Stomach (tissue), 8 donors: ENCODE measurements at regions not wholly inside any gene's neighbourhood (a gene's known extent, or its start where the extent isn't known, plus 50 kb on each side); places are given as distances from the start of the nearest gene placed in this dataset.

Experiments used
- DNase-seq, 2 donors: peaks; one replicate each; pipeline versions ENCODE4 v3.0.0 to v3.0.0-alpha.2; 2013 to 2019
- H3K27ac ChIP-seq, 5 donors: fragments of 200-600 bp in 4 of 5; sonication (generic) in 4 of 5; one replicate each; pipeline ENCODE4 v1.5.1; 2013 to 2019; ENCODE audit warnings: mild to moderate bottlenecking in 1 of 5, moderate library complexity in 1 of 5
- H3K27me3 ChIP-seq, 3 donors: fragments of 200-600 bp; sonication (generic); one replicate each; pipeline ENCODE4 v1.5.1; 2017 to 2019; ENCODE audit warnings: mixed run types in 1 of 3
- H3K36me3 ChIP-seq, 4 donors: fragments of 200-600 bp; sonication (generic); 1 replicate in 3 of 4; 2 replicates in 1 of 4; pipeline ENCODE4 v1.5.1; 2016 to 2019
- H3K4me1 ChIP-seq, 4 donors: fragments of 200-600 bp; sonication (generic); one replicate each; pipeline ENCODE4 v1.5.1; 2016 to 2019
- H3K4me3 ChIP-seq, 4 donors: fragments of 200-600 bp; sonication (generic) in 3 of 4; one replicate each; pipeline ENCODE4 v1.5.1; 2016 to 2019; ENCODE audit warnings: mild to moderate bottlenecking in 1 of 4
- H3K9me3 ChIP-seq, 4 donors: fragments of 200-600 bp; sonication (generic); one replicate each; pipeline ENCODE4 v1.5.1; 2016 to 2019
- EP300 ChIP-seq: sonication (generic); formaldehyde crosslinking; IDR thresholded peaks from one replicate; pipeline ENCODE4 v1.6.1; 2017; ENCODE audit warnings: antibody characterized with exemption
- POLR2A ChIP-seq, 4 donors: fragments of 450-650 bp; IDR thresholded peaks; one replicate each; pipeline ENCODE4 v1.6.1; 2016; ENCODE audit warnings: antibody characterized with exemption in 4 of 4, control low read depth in 2 of 4, mild to moderate bottlenecking in 1 of 4, moderate library complexity in 1 of 4
- POLR2AphosphoS5 ChIP-seq, 3 donors: sonication (generic); formaldehyde crosslinking; IDR thresholded peaks; one replicate each; pipeline ENCODE4 v1.6.1; 2016; ENCODE audit warnings: antibody characterized with exemption in 3 of 3
- WGBS, 5 donors: extraction: QIAGEN DNeasy Blood & Tissue Kit in 3 of 5; methylation state at CpG; one replicate each; pipeline versions ENCODE4 v1.1.5 to v1.1.7; 2013 to 2018; 5-methylcytosine and 5-hydroxymethylcytosine counted together
- intact Hi-C: fragments of 100-400 bp; cut with DNase I; formaldehyde crosslinking; loops from one replicate; pipeline ENCODE4 v1.15.1; 2023; ENCODE audit warnings: low total_unique reads
- TF ChIP-seq, protein P1 (sequence below), 7 experiments: fragments of 450-650 bp in 4 of 7; fragments of 200-600 bp in 3 of 7; sonication (generic) in 3 of 7; IDR thresholded peaks; one replicate each; pipeline ENCODE4 v1.5.1; 2016 to 2019; ENCODE audit warnings: antibody characterized with exemption in 7 of 7, control low read depth in 2 of 7, mild to moderate bottlenecking in 1 of 7
- donor health status: healthy with polysubstance abuse.
- donor health status: Bipolar disorder and iron deficiency.
- donor health status: healthy.

- WGBS, 5 donors = 76 to 89% (median 83%) methylated on average over 4 of the region's 4 CpGs
- no peak overlapping the region for H3K27ac ChIP-seq
- no peak for DNase-seq
- TF ChIP-seq EP300 (no peak), POLR2AphosphoS5 (IDR thresholded peaks at IDR 0.05) (no peak), POLR2A (IDR thresholded peaks at IDR 0.05) (no peak)
- TF ChIP-seq, protein P1, sequence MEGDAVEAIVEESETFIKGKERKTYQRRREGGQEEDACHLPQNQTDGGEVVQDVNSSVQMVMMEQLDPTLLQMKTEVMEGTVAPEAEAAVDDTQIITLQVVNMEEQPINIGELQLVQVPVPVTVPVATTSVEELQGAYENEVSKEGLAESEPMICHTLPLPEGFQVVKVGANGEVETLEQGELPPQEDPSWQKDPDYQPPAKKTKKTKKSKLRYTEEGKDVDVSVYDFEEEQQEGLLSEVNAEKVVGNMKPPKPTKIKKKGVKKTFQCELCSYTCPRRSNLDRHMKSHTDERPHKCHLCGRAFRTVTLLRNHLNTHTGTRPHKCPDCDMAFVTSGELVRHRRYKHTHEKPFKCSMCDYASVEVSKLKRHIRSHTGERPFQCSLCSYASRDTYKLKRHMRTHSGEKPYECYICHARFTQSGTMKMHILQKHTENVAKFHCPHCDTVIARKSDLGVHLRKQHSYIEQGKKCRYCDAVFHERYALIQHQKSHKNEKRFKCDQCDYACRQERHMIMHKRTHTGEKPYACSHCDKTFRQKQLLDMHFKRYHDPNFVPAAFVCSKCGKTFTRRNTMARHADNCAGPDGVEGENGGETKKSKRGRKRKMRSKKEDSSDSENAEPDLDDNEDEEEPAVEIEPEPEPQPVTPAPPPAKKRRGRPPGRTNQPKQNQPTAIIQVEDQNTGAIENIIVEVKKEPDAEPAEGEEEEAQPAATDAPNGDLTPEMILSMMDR (IDR thresholded peaks at IDR 0.05) = no peak
- no peaks in the 10 kb centered on the region for H3K27me3 ChIP-seq
- H3K4me3 ChIP-seq = no peak overlapping the region
- intact Hi-C loops = no loop called here
- no peaks in the 10 kb centered on the region for H3K9me3 ChIP-seq
- no peaks in the 10 kb centered on the region for H3K36me3 ChIP-seq
- H3K4me1 ChIP-seq = no peaks in the 10 kb centered on the region
Observed at GRCh38 chr1:90443354-90443753, 273.7 kb downstream of the BARHL2 start.

GRCh38 chr1:90435351-90435750, 281.8 kb downstream of the BARHL2 start:
- TF ChIP-seq POLR2AphosphoS5 (IDR thresholded peaks at IDR 0.05) (no peak), EP300 (no peak), POLR2A (IDR thresholded peaks at IDR 0.05) (no peak)
- TF ChIP-seq, protein P1 (IDR thresholded peaks at IDR 0.05) = no peak
- no peak for DNase-seq
- H3K4me1 ChIP-seq = no peaks in the 10 kb centered on the region
- no peaks in the 10 kb centered on the region for H3K9me3 ChIP-seq
- H3K36me3 ChIP-seq = no peaks in the 10 kb centered on the region
- H3K27me3 ChIP-seq = no peaks in the 10 kb centered on the region
- H3K27ac ChIP-seq = no peak overlapping the region
- 65 to 78% (median 71%) methylated on average over 3 of the region's 3 CpGs for WGBS, 5 donors
- no peak overlapping the region for H3K4me3 ChIP-seq
- intact Hi-C loops = no loop called here

- 44 to 62% (median 46%) methylated on average over 2 of the region's 2 CpGs for WGBS, 5 donors
- H3K4me3 ChIP-seq = no peak overlapping the region
- no peaks in the 10 kb centered on the region for H3K9me3 ChIP-seq
- no peaks in the 10 kb centered on the region for H3K36me3 ChIP-seq
- TF ChIP-seq, protein P1 (IDR thresholded peaks at IDR 0.05) = no peak
- no peak for TF ChIP-seq POLR2AphosphoS5 (IDR thresholded peaks at IDR 0.05)
- no peak for TF ChIP-seq EP300
- no peak for TF ChIP-seq POLR2A (IDR thresholded peaks at IDR 0.05)
- no peak for DNase-seq
- H3K27me3 ChIP-seq = no peaks in the 10 kb centered on the region
- H3K27ac ChIP-seq = no peak overlapping the region
- intact Hi-C loops = no loop called here
- H3K4me1 ChIP-seq = no peaks in the 10 kb centered on the region
Observed at GRCh38 chr1:90434460-90434859, 282.6 kb downstream of the BARHL2 start.

DNA sequence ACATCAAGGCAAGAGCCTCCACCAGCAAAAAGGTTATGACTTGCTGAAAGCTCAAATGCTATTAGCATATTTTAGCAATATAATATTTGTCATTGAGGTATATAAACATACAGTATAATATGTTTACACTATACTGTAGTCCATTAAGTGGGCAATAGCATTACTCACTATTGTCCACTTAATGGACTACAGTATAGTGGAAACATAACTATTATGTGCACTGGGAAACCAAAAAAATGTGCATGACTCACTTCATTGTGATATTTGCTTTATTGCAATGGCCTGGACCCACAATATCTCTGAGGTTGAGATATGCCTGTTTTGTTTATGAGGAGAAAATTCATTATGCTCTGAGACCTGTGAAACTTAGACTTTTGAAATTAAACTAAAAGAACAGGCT, 300.0 kb downstream of the BARHL2 start:
- Histone ChIP-seq H3K27ac (no peak overlapping the region), H3K36me3 (no peaks in the 10 kb centered on the region), H3K4me3 (no peak overlapping the region), H3K4me1 (no peaks in the 10 kb centered on the region), H3K27me3 (no peaks in the 10 kb centered on the region), H3K9me3 (peaks cover 0 to 12% (median 4%) of the 10 kb centered on the region in 4 donors)
- TF ChIP-seq, protein P1 (IDR thresholded peaks at IDR 0.05) = no peak
- TF ChIP-seq POLR2AphosphoS5 (IDR thresholded peaks at IDR 0.05) = no peak
- no peak for TF ChIP-seq EP300
- TF ChIP-seq POLR2A (IDR thresholded peaks at IDR 0.05) = no peak
- intact Hi-C loops = no loop called here
- no peak for DNase-seq
